H1 (cell line): ENCODE measurements at regions not wholly inside any gene's neighbourhood (a gene's known extent, or its start where the extent isn't known, plus 50 kb on each side); places are given as distances from the start of the nearest gene placed in this dataset.

Source experiments
- ATF2 ChIP-seq: IDR thresholded peaks from 2 replicates; pipeline ENCODE4 v1.6.1; 2012; ENCODE audit warnings: low read length, inconsistent platforms
- CBX8 ChIP-seq: fragments of 300-800, 300-1000 bp; sonication (generic); IDR thresholded peaks from 2 replicates; pipeline ENCODE4 v1.7.1; 2016; ENCODE audit warnings: low read depth, low read length, borderline replicate concordance
- GABPA ChIP-seq: IDR thresholded peaks from 2 replicates; pipeline ENCODE4 v1.6.1; 2011; ENCODE audit warnings: mild to moderate bottlenecking, low read length, moderate library complexity, borderline replicate concordance; ENCODE audit not compliant: insufficient read depth
- HDAC6 ChIP-seq: IDR thresholded peaks from one replicate; pipeline ENCODE4 v1.7.1; 2012; ENCODE audit warnings: low read depth, mild to moderate bottlenecking, inconsistent platforms, low read length, moderate library complexity
- KDM4A ChIP-seq: IDR thresholded peaks from one replicate; pipeline ENCODE4 v1.7.1; 2012; ENCODE audit warnings: low read depth, mild to moderate bottlenecking, moderate library complexity, low read length, inconsistent platforms; ENCODE audit not compliant: severe bottlenecking
- NRF1 ChIP-seq: IDR thresholded peaks from 2 replicates; pipeline ENCODE4 v1.6.1; 2011; ENCODE audit warnings: mild to moderate bottlenecking, low read depth, low read length, improper control_type of control experiment
- POU5F1 ChIP-seq: IDR thresholded peaks from 2 replicates; pipeline ENCODE4 v1.6.1; 2011; ENCODE audit warnings: low read depth, mild to moderate bottlenecking, low read length, moderate library complexity
- RXRA ChIP-seq: IDR thresholded peaks from 2 replicates; pipeline ENCODE4 v1.6.1; 2011; ENCODE audit warnings: low read depth, mild to moderate bottlenecking, low read length, moderate library complexity; ENCODE audit not compliant: insufficient read depth
- SP2 ChIP-seq: IDR thresholded peaks from 2 replicates; pipeline ENCODE4 v1.6.1; 2012; ENCODE audit warnings: mild to moderate bottlenecking, low read length, inconsistent platforms
- TEAD4 ChIP-seq: IDR thresholded peaks from 2 replicates; pipeline ENCODE4 v1.6.1; 2012; ENCODE audit warnings: low read depth, low read length, inconsistent platforms, mixed read lengths
- TF ChIP-seq, protein P1 (sequence below): fragments of 300-600 bp; sonication (generic); IDR thresholded peaks from 2 replicates; pipeline ENCODE4 v1.7.1; 2012; ENCODE audit warnings: low read length, moderate library complexity, mild to moderate bottlenecking, inconsistent platforms; ENCODE audit not compliant: insufficient replicate concordance

GRCh38 chr12:91793676-91794075 lies 352.0 kb downstream of the BTG1 start (continued):
- TF ChIP-seq, protein P1, sequence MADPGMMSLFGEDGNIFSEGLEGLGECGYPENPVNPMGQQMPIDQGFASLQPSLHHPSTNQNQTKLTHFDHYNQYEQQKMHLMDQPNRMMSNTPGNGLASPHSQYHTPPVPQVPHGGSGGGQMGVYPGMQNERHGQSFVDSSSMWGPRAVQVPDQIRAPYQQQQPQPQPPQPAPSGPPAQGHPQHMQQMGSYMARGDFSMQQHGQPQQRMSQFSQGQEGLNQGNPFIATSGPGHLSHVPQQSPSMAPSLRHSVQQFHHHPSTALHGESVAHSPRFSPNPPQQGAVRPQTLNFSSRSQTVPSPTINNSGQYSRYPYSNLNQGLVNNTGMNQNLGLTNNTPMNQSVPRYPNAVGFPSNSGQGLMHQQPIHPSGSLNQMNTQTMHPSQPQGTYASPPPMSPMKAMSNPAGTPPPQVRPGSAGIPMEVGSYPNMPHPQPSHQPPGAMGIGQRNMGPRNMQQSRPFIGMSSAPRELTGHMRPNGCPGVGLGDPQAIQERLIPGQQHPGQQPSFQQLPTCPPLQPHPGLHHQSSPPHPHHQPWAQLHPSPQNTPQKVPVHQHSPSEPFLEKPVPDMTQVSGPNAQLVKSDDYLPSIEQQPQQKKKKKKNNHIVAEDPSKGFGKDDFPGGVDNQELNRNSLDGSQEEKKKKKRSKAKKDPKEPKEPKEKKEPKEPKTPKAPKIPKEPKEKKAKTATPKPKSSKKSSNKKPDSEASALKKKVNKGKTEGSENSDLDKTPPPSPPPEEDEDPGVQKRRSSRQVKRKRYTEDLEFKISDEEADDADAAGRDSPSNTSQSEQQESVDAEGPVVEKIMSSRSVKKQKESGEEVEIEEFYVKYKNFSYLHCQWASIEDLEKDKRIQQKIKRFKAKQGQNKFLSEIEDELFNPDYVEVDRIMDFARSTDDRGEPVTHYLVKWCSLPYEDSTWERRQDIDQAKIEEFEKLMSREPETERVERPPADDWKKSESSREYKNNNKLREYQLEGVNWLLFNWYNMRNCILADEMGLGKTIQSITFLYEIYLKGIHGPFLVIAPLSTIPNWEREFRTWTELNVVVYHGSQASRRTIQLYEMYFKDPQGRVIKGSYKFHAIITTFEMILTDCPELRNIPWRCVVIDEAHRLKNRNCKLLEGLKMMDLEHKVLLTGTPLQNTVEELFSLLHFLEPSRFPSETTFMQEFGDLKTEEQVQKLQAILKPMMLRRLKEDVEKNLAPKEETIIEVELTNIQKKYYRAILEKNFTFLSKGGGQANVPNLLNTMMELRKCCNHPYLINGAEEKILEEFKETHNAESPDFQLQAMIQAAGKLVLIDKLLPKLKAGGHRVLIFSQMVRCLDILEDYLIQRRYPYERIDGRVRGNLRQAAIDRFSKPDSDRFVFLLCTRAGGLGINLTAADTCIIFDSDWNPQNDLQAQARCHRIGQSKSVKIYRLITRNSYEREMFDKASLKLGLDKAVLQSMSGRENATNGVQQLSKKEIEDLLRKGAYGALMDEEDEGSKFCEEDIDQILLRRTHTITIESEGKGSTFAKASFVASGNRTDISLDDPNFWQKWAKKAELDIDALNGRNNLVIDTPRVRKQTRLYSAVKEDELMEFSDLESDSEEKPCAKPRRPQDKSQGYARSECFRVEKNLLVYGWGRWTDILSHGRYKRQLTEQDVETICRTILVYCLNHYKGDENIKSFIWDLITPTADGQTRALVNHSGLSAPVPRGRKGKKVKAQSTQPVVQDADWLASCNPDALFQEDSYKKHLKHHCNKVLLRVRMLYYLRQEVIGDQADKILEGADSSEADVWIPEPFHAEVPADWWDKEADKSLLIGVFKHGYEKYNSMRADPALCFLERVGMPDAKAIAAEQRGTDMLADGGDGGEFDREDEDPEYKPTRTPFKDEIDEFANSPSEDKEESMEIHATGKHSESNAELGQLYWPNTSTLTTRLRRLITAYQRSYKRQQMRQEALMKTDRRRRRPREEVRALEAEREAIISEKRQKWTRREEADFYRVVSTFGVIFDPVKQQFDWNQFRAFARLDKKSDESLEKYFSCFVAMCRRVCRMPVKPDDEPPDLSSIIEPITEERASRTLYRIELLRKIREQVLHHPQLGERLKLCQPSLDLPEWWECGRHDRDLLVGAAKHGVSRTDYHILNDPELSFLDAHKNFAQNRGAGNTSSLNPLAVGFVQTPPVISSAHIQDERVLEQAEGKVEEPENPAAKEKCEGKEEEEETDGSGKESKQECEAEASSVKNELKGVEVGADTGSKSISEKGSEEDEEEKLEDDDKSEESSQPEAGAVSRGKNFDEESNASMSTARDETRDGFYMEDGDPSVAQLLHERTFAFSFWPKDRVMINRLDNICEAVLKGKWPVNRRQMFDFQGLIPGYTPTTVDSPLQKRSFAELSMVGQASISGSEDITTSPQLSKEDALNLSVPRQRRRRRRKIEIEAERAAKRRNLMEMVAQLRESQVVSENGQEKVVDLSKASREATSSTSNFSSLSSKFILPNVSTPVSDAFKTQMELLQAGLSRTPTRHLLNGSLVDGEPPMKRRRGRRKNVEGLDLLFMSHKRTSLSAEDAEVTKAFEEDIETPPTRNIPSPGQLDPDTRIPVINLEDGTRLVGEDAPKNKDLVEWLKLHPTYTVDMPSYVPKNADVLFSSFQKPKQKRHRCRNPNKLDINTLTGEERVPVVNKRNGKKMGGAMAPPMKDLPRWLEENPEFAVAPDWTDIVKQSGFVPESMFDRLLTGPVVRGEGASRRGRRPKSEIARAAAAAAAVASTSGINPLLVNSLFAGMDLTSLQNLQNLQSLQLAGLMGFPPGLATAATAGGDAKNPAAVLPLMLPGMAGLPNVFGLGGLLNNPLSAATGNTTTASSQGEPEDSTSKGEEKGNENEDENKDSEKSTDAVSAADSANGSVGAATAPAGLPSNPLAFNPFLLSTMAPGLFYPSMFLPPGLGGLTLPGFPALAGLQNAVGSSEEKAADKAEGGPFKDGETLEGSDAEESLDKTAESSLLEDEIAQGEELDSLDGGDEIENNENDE, result no peak
- TF ChIP-seq ATF2 (no peak), NRF1 (no peak), GABPA (no peak), POU5F1 (no peak), SP2 (no peak), CBX8 (no peak), RXRA (no peak), HDAC6 (no peak), TEAD4 (no peak), KDM4A (no peak)
